Spleen (tissue), 3 donors: ENCODE measurements at regions not wholly inside any gene's neighbourhood (a gene's known extent, or its start where the extent isn't known, plus 50 kb on each side); places are given as distances from the start of the nearest gene placed in this dataset.

ENCODE experiments used
- POLR2A ChIP-seq, 3 donors: fragments of 450-650 bp; IDR thresholded peaks; one replicate each; pipeline ENCODE4 v1.5.1; 2017; ENCODE audit warnings: antibody characterized with exemption in 3 of 3, mild to moderate bottlenecking in 1 of 3
- POLR2AphosphoS5 ChIP-seq, 3 donors: sonication (generic); formaldehyde crosslinking; IDR thresholded peaks; one replicate each; pipeline ENCODE4 v1.5.1; 2017; ENCODE audit warnings: antibody characterized with exemption in 3 of 3

DNA sequence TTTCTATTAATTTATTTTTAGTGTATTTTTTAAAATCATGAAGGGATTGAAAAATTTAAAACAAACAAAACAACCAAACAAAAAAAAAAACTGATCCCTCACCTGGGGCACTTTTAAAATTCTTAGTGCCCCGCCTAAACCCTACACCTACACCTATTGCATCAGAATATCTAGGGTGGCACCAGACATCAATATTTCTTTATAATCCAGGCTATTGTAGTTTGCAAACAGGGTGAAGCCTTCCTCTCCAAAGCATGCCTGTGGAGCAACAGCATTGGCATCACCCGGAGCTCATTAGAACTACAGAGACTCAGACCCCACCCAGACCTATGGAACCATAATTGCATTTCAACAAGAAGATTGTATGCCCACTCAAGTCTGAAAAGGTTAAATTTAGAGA lies 54.9 kb upstream of the ACP3 start:
- no peak for TF ChIP-seq POLR2A (IDR thresholded peaks at IDR 0.05)
- TF ChIP-seq POLR2AphosphoS5 (IDR thresholded peaks at IDR 0.05), result no peak
